HL-60 (cell line): ENCODE measurements at regions not wholly inside any gene's neighbourhood (a gene's known extent, or its start where the extent isn't known, plus 50 kb on each side); places are given as distances from the start of the nearest gene placed in this dataset.

Experiments
- GABPA ChIP-seq: IDR thresholded peaks from 2 replicates; pipeline ENCODE4 v1.6.1; 2012; ENCODE audit warnings: low read depth
- POLR2AphosphoS5 ChIP-seq: IDR thresholded peaks from 2 replicates; pipeline ENCODE4 v1.6.1; 2012; ENCODE audit warnings: low read depth
- REST ChIP-seq: IDR thresholded peaks from 2 replicates; pipeline ENCODE4 v1.6.1; 2012; ENCODE audit warnings: low read depth; ENCODE audit not compliant: insufficient replicate concordance
- TF ChIP-seq, protein P1 (sequence below): IDR thresholded peaks from one replicate; pipeline ENCODE4 v1.5.1; 2011; ENCODE audit warnings: low read length, control low read depth, inconsistent platforms; ENCODE audit not compliant: insufficient read depth

GRCh38 chr12:87793131-87793530 is 236.1 kb downstream of the C12orf50 start:
- TF ChIP-seq, protein P1, sequence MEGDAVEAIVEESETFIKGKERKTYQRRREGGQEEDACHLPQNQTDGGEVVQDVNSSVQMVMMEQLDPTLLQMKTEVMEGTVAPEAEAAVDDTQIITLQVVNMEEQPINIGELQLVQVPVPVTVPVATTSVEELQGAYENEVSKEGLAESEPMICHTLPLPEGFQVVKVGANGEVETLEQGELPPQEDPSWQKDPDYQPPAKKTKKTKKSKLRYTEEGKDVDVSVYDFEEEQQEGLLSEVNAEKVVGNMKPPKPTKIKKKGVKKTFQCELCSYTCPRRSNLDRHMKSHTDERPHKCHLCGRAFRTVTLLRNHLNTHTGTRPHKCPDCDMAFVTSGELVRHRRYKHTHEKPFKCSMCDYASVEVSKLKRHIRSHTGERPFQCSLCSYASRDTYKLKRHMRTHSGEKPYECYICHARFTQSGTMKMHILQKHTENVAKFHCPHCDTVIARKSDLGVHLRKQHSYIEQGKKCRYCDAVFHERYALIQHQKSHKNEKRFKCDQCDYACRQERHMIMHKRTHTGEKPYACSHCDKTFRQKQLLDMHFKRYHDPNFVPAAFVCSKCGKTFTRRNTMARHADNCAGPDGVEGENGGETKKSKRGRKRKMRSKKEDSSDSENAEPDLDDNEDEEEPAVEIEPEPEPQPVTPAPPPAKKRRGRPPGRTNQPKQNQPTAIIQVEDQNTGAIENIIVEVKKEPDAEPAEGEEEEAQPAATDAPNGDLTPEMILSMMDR = no peak
- no peak for TF ChIP-seq POLR2AphosphoS5
- TF ChIP-seq GABPA = no peak
- no peak for TF ChIP-seq REST
